ENCODE measurements at regions not wholly inside any gene's neighbourhood (a gene's known extent, or its start where the extent isn't known, plus 50 kb on each side); places are given as distances from the start of the nearest gene placed in this dataset.

GRCh38 chr4:60575336-60575735 lies 624.8 kb upstream of the ADGRL3 start:
- no peak for DNase-seq (ENCODE audit: extremely low spot score, unreplicated experiment)
- no peak overlapping the region for H3K27ac Mint-ChIP-seq
- no peaks in the 10 kb centered on the region for H3K27me3 Mint-ChIP-seq
- H3K4me1 Mint-ChIP-seq (ENCODE audit: unreplicated experiment) = peaks cover 6% of the 10 kb centered on the region
- no peaks in the 10 kb centered on the region for H3K9me3 Mint-ChIP-seq
- H3K36me3 Mint-ChIP-seq = no peaks in the 10 kb centered on the region
- H3K4me3 Mint-ChIP-seq = no peak overlapping the region
- no peak for TF ChIP-seq CTCF (conservative IDR thresholded peaks at IDR 0.05)

- H3K4me1 Mint-ChIP-seq (ENCODE audit: unreplicated experiment) = peaks cover 12% of the 10 kb centered on the region
- no peaks in the 10 kb centered on the region for H3K27me3 Mint-ChIP-seq
- no peak for TF ChIP-seq CTCF (conservative IDR thresholded peaks at IDR 0.05)
- no peak for DNase-seq (ENCODE audit: extremely low spot score, unreplicated experiment)
- H3K9me3 Mint-ChIP-seq = no peaks in the 10 kb centered on the region
- no peak overlapping the region for H3K27ac Mint-ChIP-seq
- H3K36me3 Mint-ChIP-seq = no peaks in the 10 kb centered on the region
- H3K4me3 Mint-ChIP-seq = no peak overlapping the region
Observed at GRCh38 chr4:60579335-60579734, 620.8 kb upstream of the ADGRL3 start.

- Mint-ChIP-seq H3K4me1 (ENCODE audit: unreplicated experiment) (peaks cover 6% of the 10 kb centered on the region), H3K27me3 (no peaks in the 10 kb centered on the region), H3K27ac (peak overlapping the region; percentile 80)
Observed at GRCh38 chr4:60581919-60582536, 618.1 kb upstream of the ADGRL3 start.

GRCh38 chr4:60588556-60588955 lies 611.6 kb upstream of the ADGRL3 start:
- H3K27me3 Mint-ChIP-seq = no peaks in the 10 kb centered on the region
- H3K36me3 Mint-ChIP-seq = no peaks in the 10 kb centered on the region
- TF ChIP-seq CTCF (conservative IDR thresholded peaks at IDR 0.05) = no peak
- no peak overlapping the region for H3K27ac Mint-ChIP-seq
- no peaks in the 10 kb centered on the region for H3K4me1 Mint-ChIP-seq (ENCODE audit: unreplicated experiment)
- H3K4me3 Mint-ChIP-seq = no peak overlapping the region
- no peak for DNase-seq (ENCODE audit: extremely low spot score, unreplicated experiment)
- H3K9me3 Mint-ChIP-seq = no peaks in the 10 kb centered on the region

More at GRCh38 chr4:60581919-60582536, 618.1 kb upstream of the ADGRL3 start:
- no peaks in the 10 kb centered on the region for H3K9me3 Mint-ChIP-seq
- TF ChIP-seq CTCF (conservative IDR thresholded peaks at IDR 0.05) = no peak
- H3K36me3 Mint-ChIP-seq = no peaks in the 10 kb centered on the region
- H3K4me3 Mint-ChIP-seq = peak overlapping the region; percentile 48
- DNase-seq (ENCODE audit: extremely low spot score, unreplicated experiment) = no peak

- Mint-ChIP-seq H3K27ac (no peak overlapping the region), H3K4me3 (no peak overlapping the region), H3K27me3 (no peaks in the 10 kb centered on the region), H3K4me1 (ENCODE audit: unreplicated experiment) (peaks cover 4% of the 10 kb centered on the region), H3K36me3 (no peaks in the 10 kb centered on the region), H3K9me3 (no peaks in the 10 kb centered on the region)
- DNase-seq (ENCODE audit: extremely low spot score, unreplicated experiment) = no peak
- no peak for TF ChIP-seq CTCF (conservative IDR thresholded peaks at IDR 0.05)
Observed at GRCh38 chr4:60589425-60589824, 610.7 kb upstream of the ADGRL3 start.

- H3K36me3 Mint-ChIP-seq = no peaks in the 10 kb centered on the region
Observed at GRCh38 chr4:60590116-60590515, 610.0 kb upstream of the ADGRL3 start.

More at GRCh38 chr4:60590116-60590515, 610.0 kb upstream of the ADGRL3 start:
- no peaks in the 10 kb centered on the region for H3K9me3 Mint-ChIP-seq
- no peak overlapping the region for H3K27ac Mint-ChIP-seq
- H3K27me3 Mint-ChIP-seq = no peaks in the 10 kb centered on the region
- no peak for DNase-seq (ENCODE audit: extremely low spot score, unreplicated experiment)
- no peak overlapping the region for H3K4me3 Mint-ChIP-seq
- peaks cover 4% of the 10 kb centered on the region for H3K4me1 Mint-ChIP-seq (ENCODE audit: unreplicated experiment)
- TF ChIP-seq CTCF (conservative IDR thresholded peaks at IDR 0.05) = no peak

Measured in type B pancreatic cell (in vitro differentiated cells).